ENCODE measurements at regions not wholly inside any gene's neighbourhood (a gene's known extent, or its start where the extent isn't known, plus 50 kb on each side); places are given as distances from the start of the nearest gene placed in this dataset.
"Not testable (repeated sequence)": the region's sequence is repeated elsewhere in the genome, so short reads cannot be mapped to it uniquely, and the experiment has no call there.

- Histone ChIP-seq H3K4me1 (no peaks in the 10 kb centered on the region), H3K36me3 (no peaks in the 10 kb centered on the region), H3K4me3 (no peak overlapping the region), H3K9me3 (no peaks in the 10 kb centered on the region), H3K27me3 (no peaks in the 10 kb centered on the region), H3K27ac (no peak overlapping the region)
- WGBS: 62% methylated on average over 2 of the region's 2 CpGs
- no peak for DNase-seq (ENCODE audit: low spot score in 2 of 2)
- TF ChIP-seq POLR2AphosphoS5 (IDR thresholded peaks at IDR 0.05) (no peak), EP300 (IDR thresholded peaks at IDR 0.05) (no peak), CTCF (IDR thresholded peaks at IDR 0.05) (no peak), POLR2A (IDR thresholded peaks at IDR 0.05) (no peak)
Measured at GRCh38 chr3:74839566-74839965, 225.1 kb upstream of the CNTN3 start.

- Histone ChIP-seq H3K4me1 (no peaks in the 10 kb centered on the region), H3K36me3 (no peaks in the 10 kb centered on the region), H3K4me3 (no peak overlapping the region), H3K9me3 (no peaks in the 10 kb centered on the region), H3K27me3 (no peaks in the 10 kb centered on the region), H3K27ac (no peak overlapping the region)
- WGBS: 83% methylated on average over 6 of the region's 6 CpGs
- no peak for DNase-seq (ENCODE audit: low spot score in 2 of 2)
- TF ChIP-seq CTCF (IDR thresholded peaks at IDR 0.05): no peak
Measured at GRCh38 chr3:74832925-74833324, 218.5 kb upstream of the CNTN3 start.

- not testable (repeated sequence) for H3K9me3 ChIP-seq; H3K4me1 ChIP-seq; H3K27ac ChIP-seq; H3K36me3 ChIP-seq; DNase-seq (ENCODE audit: low spot score in 2 of 2); H3K27me3 ChIP-seq; H3K4me3 ChIP-seq
- 82% methylated on average over 5 of the region's 5 CpGs for WGBS
Measured at GRCh38 chr3:74830845-74831244, 216.4 kb upstream of the CNTN3 start.

- DNase-seq (ENCODE audit: low spot score in 2 of 2); H3K4me1 ChIP-seq; H3K27ac ChIP-seq; H3K36me3 ChIP-seq; H3K27me3 ChIP-seq; H3K9me3 ChIP-seq; H3K4me3 ChIP-seq: not testable (repeated sequence)
- WGBS: 92% methylated on average over 11 of the region's 11 CpGs
Measured at GRCh38 chr3:74825404-74825803, 210.9 kb upstream of the CNTN3 start.

GRCh38 chr3:74824366-74824765 lies 209.9 kb upstream of the CNTN3 start:
- Histone ChIP-seq H3K4me3 (no peak overlapping the region), H3K27ac (no peak overlapping the region), H3K9me3 (no peaks in the 10 kb centered on the region), H3K36me3 (no peaks in the 10 kb centered on the region), H3K4me1 (no peaks in the 10 kb centered on the region), H3K27me3 (no peaks in the 10 kb centered on the region)
- WGBS: no CpG with 5 or more reads among the region's 4 CpGs
- DNase-seq (ENCODE audit: low spot score in 2 of 2): no peak
- TF ChIP-seq CTCF (IDR thresholded peaks at IDR 0.05) (no peak), POLR2AphosphoS5 (IDR thresholded peaks at IDR 0.05) (no peak), EP300 (IDR thresholded peaks at IDR 0.05) (no peak)

GRCh38 chr3:74814181-74814580 lies 199.7 kb upstream of the CNTN3 start:
- Histone ChIP-seq H3K4me3 (no peak overlapping the region), H3K9me3 (no peaks in the 10 kb centered on the region), H3K36me3 (no peaks in the 10 kb centered on the region), H3K27ac (no peak overlapping the region), H3K27me3 (no peaks in the 10 kb centered on the region), H3K4me1 (no peaks in the 10 kb centered on the region)
- 89% methylated on average over 3 of the region's 3 CpGs for WGBS
- TF ChIP-seq CTCF (IDR thresholded peaks at IDR 0.05): no peak
- DNase-seq (ENCODE audit: low spot score in 2 of 2): no peak

- WGBS: 90% methylated on average over 3 of the region's 3 CpGs
- TF ChIP-seq POLR2A (IDR thresholded peaks at IDR 0.05) (no peak), EP300 (IDR thresholded peaks at IDR 0.05) (no peak), POLR2AphosphoS5 (IDR thresholded peaks at IDR 0.05) (no peak), CTCF (IDR thresholded peaks at IDR 0.05) (no peak)
Measured at GRCh38 chr3:74812756-74813155, 198.3 kb upstream of the CNTN3 start.

More at GRCh38 chr3:74812756-74813155, 198.3 kb upstream of the CNTN3 start:
- H3K4me3 ChIP-seq: no peak overlapping the region
- H3K27me3 ChIP-seq: no peaks in the 10 kb centered on the region
- H3K9me3 ChIP-seq: no peaks in the 10 kb centered on the region
- no peaks in the 10 kb centered on the region for H3K36me3 ChIP-seq
- no peaks in the 10 kb centered on the region for H3K4me1 ChIP-seq
- no peak for DNase-seq (ENCODE audit: low spot score in 2 of 2)
- H3K27ac ChIP-seq: no peak overlapping the region
